Stomach smooth muscle (tissue), 2 donors: ENCODE measurements at regions not wholly inside any gene's neighbourhood (a gene's known extent, or its start where the extent isn't known, plus 50 kb on each side); places are given as distances from the start of the nearest gene placed in this dataset.

Experiments
- H3K27ac ChIP-seq: one replicate; pipeline ENCODE4 v1.7.0; 2013; ENCODE audit warnings: mild to moderate bottlenecking, low read length, inconsistent platforms
- H3K27me3 ChIP-seq, 2 donors: one replicate each; pipeline ENCODE4 v1.7.0; 2013; ENCODE audit warnings: low read length in 2 of 2; ENCODE audit not compliant: insufficient read depth in 2 of 2, control insufficient read depth in 1 of 2
- H3K36me3 ChIP-seq, 2 donors: one replicate each; pipeline ENCODE4 v1.7.0; 2013; ENCODE audit warnings: low read length in 2 of 2; ENCODE audit not compliant: control insufficient read depth in 2 of 2, insufficient read depth in 2 of 2
- H3K4me1 ChIP-seq: one replicate; pipeline ENCODE4 v1.7.0; 2013; ENCODE audit warnings: low read length; ENCODE audit not compliant: control insufficient read depth, insufficient read depth
- H3K4me3 ChIP-seq, 2 donors: one replicate each; pipeline ENCODE4 v1.7.0; 2013; ENCODE audit warnings: low read length in 2 of 2
- H3K9ac ChIP-seq, 2 donors: one replicate each; pipeline ENCODE4 v1.7.0; 2013; ENCODE audit warnings: low read length in 2 of 2, mild to moderate bottlenecking in 1 of 2
- H3K9me3 ChIP-seq, 2 donors: one replicate each; pipeline ENCODE4 v1.7.0; 2013; ENCODE audit warnings: low read length in 2 of 2; ENCODE audit not compliant: control insufficient read depth in 2 of 2
- donor health status: healthy.
- donor health status: Pancreatic carcinoma.

DNA sequence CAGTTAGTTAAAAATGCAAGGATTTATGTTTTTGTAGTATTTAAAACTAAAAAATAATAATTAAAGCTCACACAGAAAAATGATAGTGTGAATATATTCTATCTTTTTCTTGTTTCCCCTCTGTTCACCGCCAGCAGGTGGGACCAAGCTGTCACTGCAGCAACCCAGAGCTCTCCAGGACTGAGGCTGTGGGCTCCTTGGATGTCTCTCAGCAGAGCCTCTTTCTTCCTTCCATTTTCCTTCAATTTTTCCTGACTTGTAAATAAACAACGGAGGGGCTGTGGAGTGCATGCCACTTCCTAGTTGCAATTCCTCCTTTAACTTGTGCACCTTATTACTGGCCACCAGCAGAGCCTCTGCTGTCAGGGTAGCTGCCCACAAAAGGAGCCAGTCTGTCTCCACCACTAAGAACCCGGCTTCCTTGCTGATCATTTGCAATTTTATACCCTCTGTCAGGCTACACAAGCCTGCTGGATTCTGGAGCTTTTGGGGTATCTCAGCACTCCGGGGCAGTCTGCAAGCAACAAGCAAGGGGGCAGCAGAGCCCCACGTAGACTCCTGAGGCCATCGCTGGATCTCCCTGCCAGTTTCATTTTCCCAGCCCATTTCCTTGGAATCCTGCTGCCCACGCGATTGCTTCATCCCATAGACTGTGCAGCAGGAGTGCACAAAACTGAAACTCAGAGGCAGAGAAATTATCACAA lies 1467.4 kb downstream of the C4orf33 start:
- H3K4me3 ChIP-seq = peak overlapping the region; percentile 58 to 62
- no peaks in the 10 kb centered on the region for H3K36me3 ChIP-seq
- H3K9ac ChIP-seq = peak overlapping the region in 1 of 2 donors; percentile 13
- no peaks in the 10 kb centered on the region for H3K9me3 ChIP-seq
- no peaks in the 10 kb centered on the region for H3K27me3 ChIP-seq
- H3K4me1 ChIP-seq = no peaks in the 10 kb centered on the region
- no peak overlapping the region for H3K27ac ChIP-seq

GRCh38 chr4:130563889-130564418 lies 1468.0 kb downstream of the C4orf33 start:
- Histone ChIP-seq H3K27ac (no peak overlapping the region), H3K4me3 (peak overlapping the region; percentile 58 to 62), H3K9me3 (no peaks in the 10 kb centered on the region), H3K36me3 (no peaks in the 10 kb centered on the region), H3K27me3 (no peaks in the 10 kb centered on the region), H3K4me1 (no peaks in the 10 kb centered on the region), H3K9ac (peak overlapping the region in 1 of 2 donors; percentile 13)

- Histone ChIP-seq H3K27me3 (no peaks in the 10 kb centered on the region), H3K9ac (no peak overlapping the region), H3K9me3 (no peaks in the 10 kb centered on the region), H3K4me1 (no peaks in the 10 kb centered on the region), H3K27ac (no peak overlapping the region), H3K36me3 (no peaks in the 10 kb centered on the region), H3K4me3 (no peak overlapping the region)
Measured at GRCh38 chr4:130568746-130569145, 1472.8 kb downstream of the C4orf33 start.

DNA sequence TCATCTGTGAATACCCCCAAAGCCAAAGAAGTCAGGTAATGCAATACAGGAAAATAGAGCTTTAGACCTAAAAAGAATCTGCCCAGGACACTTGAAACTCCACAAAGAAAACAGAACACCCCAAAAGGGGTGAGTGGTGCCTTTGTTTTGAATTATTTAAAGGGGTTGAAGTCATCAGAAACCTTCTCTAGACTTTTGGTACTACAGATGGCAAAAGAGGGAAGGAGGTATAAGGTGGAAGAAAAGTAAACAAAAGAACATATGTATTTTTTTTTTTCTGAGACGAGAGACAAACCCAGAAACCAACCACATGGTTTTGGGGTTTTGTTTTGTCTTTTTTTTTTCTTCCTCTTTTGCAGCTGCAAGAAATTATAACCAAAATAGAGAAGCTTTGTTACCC lies 1477.8 kb downstream of the C4orf33 start:
- Histone ChIP-seq H3K27me3 (no peaks in the 10 kb centered on the region), H3K4me3 (no peak overlapping the region), H3K27ac (no peak overlapping the region), H3K9ac (no peak overlapping the region), H3K9me3 (no peaks in the 10 kb centered on the region), H3K4me1 (no peaks in the 10 kb centered on the region), H3K36me3 (no peaks in the 10 kb centered on the region)

GRCh38 chr4:130574215-130574614 lies 1478.3 kb downstream of the C4orf33 start:
- H3K27me3 ChIP-seq = no peaks in the 10 kb centered on the region
- no peak overlapping the region for H3K27ac ChIP-seq
- H3K4me1 ChIP-seq = no peaks in the 10 kb centered on the region

GRCh38 chr4:130576218-130576617 lies 1480.3 kb downstream of the C4orf33 start:
- Histone ChIP-seq H3K4me1 (no peaks in the 10 kb centered on the region), H3K36me3 (no peaks in the 10 kb centered on the region), H3K9me3 (no peaks in the 10 kb centered on the region), H3K27ac (no peak overlapping the region), H3K27me3 (no peaks in the 10 kb centered on the region), H3K4me3 (no peak overlapping the region), H3K9ac (no peak overlapping the region)

More at GRCh38 chr4:130574215-130574614, 1478.3 kb downstream of the C4orf33 start:
- Histone ChIP-seq H3K9ac (no peak overlapping the region), H3K4me3 (no peak overlapping the region), H3K9me3 (no peaks in the 10 kb centered on the region), H3K36me3 (no peaks in the 10 kb centered on the region)

- no peak overlapping the region for H3K9ac ChIP-seq
- H3K4me1 ChIP-seq = no peaks in the 10 kb centered on the region
- H3K4me3 ChIP-seq = no peak overlapping the region
- no peaks in the 10 kb centered on the region for H3K9me3 ChIP-seq
- no peaks in the 10 kb centered on the region for H3K36me3 ChIP-seq
- H3K27me3 ChIP-seq = no peaks in the 10 kb centered on the region
- H3K27ac ChIP-seq = no peak overlapping the region
Measured at GRCh38 chr4:130591091-130591490, 1495.1 kb downstream of the C4orf33 start.

DNA sequence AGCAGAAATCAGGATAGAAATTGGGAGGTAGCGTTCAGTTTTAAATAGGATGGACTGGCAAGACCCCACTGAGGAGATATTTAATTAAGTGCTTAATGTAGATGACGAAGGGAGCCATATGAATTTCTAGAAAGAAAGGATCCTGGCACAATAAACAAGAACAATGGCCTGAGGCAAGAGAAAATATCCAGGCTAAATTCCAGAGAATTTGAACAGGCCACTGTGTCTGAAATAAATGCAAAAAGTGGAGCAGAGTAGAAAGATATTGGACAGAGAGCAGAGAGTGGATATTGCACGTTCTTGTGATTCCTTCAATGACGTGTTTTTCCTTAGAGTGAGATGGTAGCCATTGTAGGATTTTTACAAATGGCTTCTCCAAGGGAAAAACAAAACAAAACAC lies 1504.8 kb downstream of the C4orf33 start:
- H3K9ac ChIP-seq = no peak overlapping the region
- no peaks in the 10 kb centered on the region for H3K36me3 ChIP-seq
- no peaks in the 10 kb centered on the region for H3K9me3 ChIP-seq
- H3K27me3 ChIP-seq = no peaks in the 10 kb centered on the region
- no peaks in the 10 kb centered on the region for H3K4me1 ChIP-seq
- H3K4me3 ChIP-seq = no peak overlapping the region
- H3K27ac ChIP-seq = no peak overlapping the region

DNA sequence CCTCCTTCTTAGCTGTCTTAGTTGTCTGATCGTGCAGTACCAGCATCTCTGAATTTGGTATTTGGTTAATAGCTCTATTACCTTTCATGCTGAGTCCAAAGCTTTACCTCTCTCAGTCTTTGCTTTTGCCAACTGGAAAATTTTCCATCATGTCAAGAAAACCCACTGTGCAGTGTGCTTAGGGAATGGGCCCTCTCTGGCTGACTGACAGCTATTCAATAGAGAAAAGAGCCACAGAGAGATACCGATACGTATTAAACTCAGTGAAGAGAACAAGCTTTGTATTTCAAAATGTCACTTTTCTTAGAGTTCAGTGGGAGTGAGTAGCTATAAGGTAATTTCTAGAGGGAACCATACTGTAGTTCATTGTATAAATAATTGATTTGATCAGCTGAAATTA lies 1507.1 kb downstream of the C4orf33 start:
- no peaks in the 10 kb centered on the region for H3K36me3 ChIP-seq
- no peaks in the 10 kb centered on the region for H3K9me3 ChIP-seq
- no peak overlapping the region for H3K4me3 ChIP-seq
- no peaks in the 10 kb centered on the region for H3K27me3 ChIP-seq
- H3K27ac ChIP-seq = no peak overlapping the region
- no peak overlapping the region for H3K9ac ChIP-seq
- no peaks in the 10 kb centered on the region for H3K4me1 ChIP-seq

DNA sequence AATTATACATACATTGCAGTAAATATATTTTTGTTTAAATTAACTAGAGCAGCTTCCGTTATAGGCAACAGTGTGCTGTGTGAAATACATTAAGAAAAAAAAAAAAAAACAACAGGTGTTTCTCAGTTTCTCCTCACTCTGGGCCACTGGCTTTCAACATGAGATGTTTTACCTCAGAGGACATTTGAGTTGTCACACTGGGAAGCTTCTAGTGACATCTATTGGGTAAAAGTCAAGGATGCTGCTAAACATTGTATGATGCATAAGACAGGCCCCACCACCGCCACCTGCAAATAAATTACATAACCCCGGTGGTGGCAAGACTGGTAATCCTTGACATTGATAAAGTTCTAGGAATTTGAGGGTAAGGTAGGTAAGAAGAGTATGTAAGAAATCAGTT lies 1512.2 kb downstream of the C4orf33 start:
- H3K9me3 ChIP-seq = no peaks in the 10 kb centered on the region
- H3K4me1 ChIP-seq = no peaks in the 10 kb centered on the region
- H3K27ac ChIP-seq = no peak overlapping the region
- H3K36me3 ChIP-seq = no peaks in the 10 kb centered on the region
- H3K4me3 ChIP-seq = no peak overlapping the region
- no peak overlapping the region for H3K9ac ChIP-seq
- H3K27me3 ChIP-seq = no peaks in the 10 kb centered on the region

DNA sequence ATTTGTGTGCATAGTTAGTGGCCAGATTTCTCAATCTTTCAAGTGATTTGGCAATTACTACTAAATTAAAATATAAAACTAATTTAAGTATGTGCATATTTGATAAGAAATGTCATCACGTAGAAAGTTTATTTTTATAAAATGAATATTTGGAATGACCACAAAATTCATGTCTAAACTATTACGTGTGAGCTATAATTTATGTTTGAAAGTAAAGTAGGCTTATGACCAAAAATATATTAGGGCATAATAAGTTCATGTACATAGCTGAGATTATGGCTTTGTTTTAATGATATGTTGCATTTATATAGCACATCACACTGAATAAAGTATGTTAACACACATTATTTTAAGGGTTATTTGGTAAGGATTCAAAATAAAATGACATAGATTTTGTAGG lies 1532.6 kb downstream of the C4orf33 start:
- Histone ChIP-seq H3K4me3 (no peak overlapping the region), H3K27ac (no peak overlapping the region), H3K36me3 (no peaks in the 10 kb centered on the region), H3K9ac (no peak overlapping the region), H3K9me3 (no peaks in the 10 kb centered on the region), H3K4me1 (no peaks in the 10 kb centered on the region), H3K27me3 (no peaks in the 10 kb centered on the region)
